DOHH2 (cell line): ENCODE measurements at regions not wholly inside any gene's neighbourhood (a gene's known extent, or its start where the extent isn't known, plus 50 kb on each side); places are given as distances from the start of the nearest gene placed in this dataset.

Source experiments
- H3F3A ChIP-seq: fragments of 200-600 bp; sonication (generic), shearing (Covaris generic); 2 replicates; pipeline ENCODE4 v1.6.0; 2016; ENCODE audit warnings: antibody characterized with exemption, mild to moderate bottlenecking; ENCODE audit not compliant: control insufficient read depth, insufficient read depth
- H3K27ac ChIP-seq: fragments of 200-600 bp; sonication (generic); 2 replicates; pipeline ENCODE4 v1.5.1; 2014; ENCODE audit warnings: low read depth, mild to moderate bottlenecking, low read length, moderate library complexity
- H3K27me3 ChIP-seq: fragments of 200-600 bp; sonication (generic); 2 replicates; pipeline ENCODE4 v1.6.1; 2014; ENCODE audit warnings: mild to moderate bottlenecking, low read length, mixed read lengths; ENCODE audit not compliant: control insufficient read depth
- H3K36me3 ChIP-seq: fragments of 200-600 bp; sonication (generic); 2 replicates; pipeline ENCODE4 v1.6.1; 2014; ENCODE audit warnings: mild to moderate bottlenecking, low read length, moderate library complexity, mixed read lengths; ENCODE audit not compliant: control insufficient read depth
- H3K4me1 ChIP-seq: fragments of 200-600 bp; sonication (generic); 2 replicates; pipeline ENCODE4 v1.6.1; 2014; ENCODE audit warnings: mild to moderate bottlenecking, low read length, mixed read lengths; ENCODE audit not compliant: control insufficient read depth
- H3K4me2 ChIP-seq: fragments of 200-600 bp; sonication (generic); 2 replicates; pipeline ENCODE4 v1.6.0; 2014; ENCODE audit warnings: mild to moderate bottlenecking, low read length, moderate library complexity
- H3K4me3 ChIP-seq: fragments of 200-600 bp; sonication (generic); 2 replicates; pipeline ENCODE4 v1.5.1; 2014; ENCODE audit warnings: mild to moderate bottlenecking, low read length, mixed read lengths
- H3K79me2 ChIP-seq: fragments of 200-600 bp; sonication (generic); 2 replicates; pipeline ENCODE4 v1.6.1; 2014; ENCODE audit warnings: mild to moderate bottlenecking, low read length, mixed read lengths; ENCODE audit not compliant: control insufficient read depth
- H3K9me2 ChIP-seq: fragments of 200-600 bp; sonication (generic); replicated peaks from 2 replicates; pipeline ENCODE4 v1.6.1; 2014; ENCODE audit warnings: mild to moderate bottlenecking, low read length, mixed read lengths; ENCODE audit not compliant: control insufficient read depth
- H3K9me3 ChIP-seq: fragments of 200-600 bp; sonication (generic); 2 replicates; pipeline ENCODE4 v1.6.1; 2014; ENCODE audit warnings: antibody characterized with exemption, low read length, mixed read lengths; ENCODE audit not compliant: control insufficient read depth, insufficient read depth
- H4K20me1 ChIP-seq: fragments of 200-600 bp; sonication (generic); 2 replicates; pipeline ENCODE4 v1.6.0; 2014; ENCODE audit warnings: low read depth, mild to moderate bottlenecking, antibody characterized with exemption, low read length, moderate library complexity; ENCODE audit not compliant: control insufficient read depth, insufficient read depth
- CTCF ChIP-seq: fragments of 200-600 bp; sonication (generic); IDR thresholded peaks from one replicate; pipeline ENCODE4 v1.5.1; 2014; ENCODE audit warnings: antibody characterized with exemption, mild to moderate bottlenecking, low read depth, low read length; ENCODE audit not compliant: poor library complexity, severe bottlenecking
- EZH2phosphoT487 ChIP-seq: fragments of 200-600 bp; sonication (generic); IDR thresholded peaks from 2 replicates; pipeline ENCODE4 v1.6.1; 2017; ENCODE audit warnings: borderline replicate concordance, mild to moderate bottlenecking, antibody characterized with exemption, low read length, moderate library complexity, mixed read lengths

DNA sequence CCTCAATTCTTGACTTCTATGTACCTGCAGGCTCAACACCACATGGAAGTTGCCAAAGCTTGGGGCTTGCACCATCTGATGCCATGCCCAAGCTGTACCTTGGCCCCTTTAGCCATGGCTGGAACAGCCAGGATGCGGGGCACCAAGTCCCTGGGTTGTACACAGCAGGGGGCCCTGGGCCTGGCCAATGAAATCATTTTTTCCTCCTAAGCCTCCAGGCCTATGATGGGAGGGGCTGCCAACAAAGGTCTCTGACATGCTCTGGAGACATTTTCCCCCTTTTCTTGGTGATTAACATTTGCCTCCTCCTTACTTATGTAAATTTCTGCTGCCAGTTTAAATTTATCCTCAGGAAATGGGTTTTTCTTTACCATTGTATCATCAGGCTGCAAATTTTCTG is 1428.1 kb downstream of the C4orf33 start:
- H3K27ac ChIP-seq = no peak overlapping the region
- no peaks in the 10 kb centered on the region for H3K27me3 ChIP-seq
- no peaks in the 10 kb centered on the region for H3F3A ChIP-seq
- H3K4me1 ChIP-seq = no peaks in the 10 kb centered on the region
- no peaks in the 10 kb centered on the region for H3K36me3 ChIP-seq
- H3K79me2 ChIP-seq = no peaks in the 10 kb centered on the region
- H3K9me3 ChIP-seq = peaks cover 8% of the 10 kb centered on the region; the same call in 1 of the 2 replicates
- no peaks in the 10 kb centered on the region for H4K20me1 ChIP-seq
- TF ChIP-seq EZH2phosphoT487 (no peak), CTCF (no peak)
- H3K9me2 ChIP-seq = no peaks in the 10 kb centered on the region
- no peak overlapping the region for H3K4me2 ChIP-seq
- no peak overlapping the region for H3K4me3 ChIP-seq

DNA sequence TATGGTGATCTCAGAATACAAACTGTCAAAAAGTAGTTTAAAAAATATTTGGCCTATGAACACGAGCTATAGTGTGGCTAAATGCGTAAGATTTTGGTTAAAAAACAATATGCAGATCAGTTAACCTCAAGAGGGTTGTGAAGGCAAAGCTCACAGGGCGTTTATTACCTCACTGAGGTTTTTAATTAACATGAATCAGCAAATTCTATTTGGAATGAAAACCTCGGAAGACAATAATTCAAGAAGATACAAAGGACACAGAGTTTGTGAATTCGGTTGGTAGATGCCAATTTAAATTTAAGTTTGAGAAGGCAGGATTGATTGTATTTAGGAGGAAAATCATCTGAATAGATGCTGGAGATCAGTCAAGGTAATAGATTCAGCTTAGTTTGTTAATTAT is 1434.6 kb downstream of the C4orf33 start:
- no peaks in the 10 kb centered on the region for H3K4me1 ChIP-seq
- no peaks in the 10 kb centered on the region for H3F3A ChIP-seq
- no peaks in the 10 kb centered on the region for H3K27me3 ChIP-seq
- H3K36me3 ChIP-seq = no peaks in the 10 kb centered on the region
- H4K20me1 ChIP-seq = no peaks in the 10 kb centered on the region
- no peak overlapping the region for H3K4me2 ChIP-seq
- H3K9me2 ChIP-seq = no peaks in the 10 kb centered on the region
- H3K4me3 ChIP-seq = no peak overlapping the region
- H3K79me2 ChIP-seq = no peaks in the 10 kb centered on the region
- H3K27ac ChIP-seq = no peak overlapping the region
- H3K9me3 ChIP-seq = no peaks in the 10 kb centered on the region
- no peak for TF ChIP-seq EZH2phosphoT487
- no peak for TF ChIP-seq CTCF

GRCh38 chr4:130534651-130535050 is 1438.7 kb downstream of the C4orf33 start:
- Histone ChIP-seq H3K27ac (no peak overlapping the region), H3K36me3 (no peaks in the 10 kb centered on the region), H3K4me3 (no peak overlapping the region), H3K4me1 (no peaks in the 10 kb centered on the region), H3K79me2 (no peaks in the 10 kb centered on the region), H4K20me1 (no peaks in the 10 kb centered on the region), H3K27me3 (no peaks in the 10 kb centered on the region), H3K4me2 (no peak overlapping the region), H3K9me3 (no peaks in the 10 kb centered on the region), H3F3A (no peaks in the 10 kb centered on the region), H3K9me2 (no peaks in the 10 kb centered on the region)
- TF ChIP-seq CTCF = no peak

DNA sequence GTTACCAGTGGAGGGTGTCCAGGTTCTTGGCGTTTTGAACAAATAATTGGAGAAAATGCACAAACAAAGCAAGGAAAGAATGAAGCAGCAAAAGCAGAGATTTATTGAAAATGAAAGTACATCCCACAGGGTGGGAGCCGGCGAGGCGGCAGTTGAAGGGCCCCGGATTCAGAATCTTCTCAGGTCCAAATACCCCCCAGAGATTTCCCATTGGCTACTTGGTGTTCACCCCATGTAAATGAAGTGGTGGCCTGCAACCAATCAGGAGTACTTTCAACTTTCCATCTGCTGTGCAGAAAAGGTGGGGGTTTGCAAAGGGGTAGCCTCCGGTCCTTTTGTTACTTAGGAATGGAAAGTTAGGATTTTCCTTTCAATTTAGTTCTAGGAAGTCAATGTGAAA is 1447.0 kb downstream of the C4orf33 start:
- Histone ChIP-seq H4K20me1 (no peaks in the 10 kb centered on the region), H3K4me3 (no peak overlapping the region), H3K9me2 (no peaks in the 10 kb centered on the region), H3K9me3 (no peaks in the 10 kb centered on the region), H3K27ac (no peak overlapping the region), H3K79me2 (no peaks in the 10 kb centered on the region), H3K4me2 (no peak overlapping the region), H3K36me3 (no peaks in the 10 kb centered on the region), H3F3A (no peaks in the 10 kb centered on the region), H3K27me3 (no peaks in the 10 kb centered on the region), H3K4me1 (no peaks in the 10 kb centered on the region)
- TF ChIP-seq CTCF = no peak
- TF ChIP-seq EZH2phosphoT487 = no peak
